ENCODE measurements at regions not wholly inside any gene's neighbourhood (a gene's known extent, or its start where the extent isn't known, plus 50 kb on each side); places are given as distances from the start of the nearest gene placed in this dataset.

- no peak for DNase-seq (ENCODE audit: low spot score in 2 of 2, unreplicated experiment in 2 of 2)
- Mint-ChIP-seq H3K27me3 (ENCODE audit: low read depth) (no peaks in the 10 kb centered on the region), H3K27ac (no peak overlapping the region), H3K4me1 (no peaks in the 10 kb centered on the region), H3K9me3 (peaks cover 64% of the 10 kb centered on the region), H3K4me3 (no peak overlapping the region), H3K36me3 (peaks cover 6% of the 10 kb centered on the region)
- no peak for TF ChIP-seq CTCF (IDR thresholded peaks at IDR 0.05; ENCODE audit: unreplicated experiment)
These were observed 974.2 kb upstream of the ZNF722 start for GRCh38 chr7:63024446-63024845.

- Mint-ChIP-seq H3K27me3 (ENCODE audit: low read depth) (no peaks in the 10 kb centered on the region), H3K4me3 (no peak overlapping the region), H3K4me1 (no peaks in the 10 kb centered on the region), H3K36me3 (peaks cover 10% of the 10 kb centered on the region), H3K9me3 (peaks cover 75% of the 10 kb centered on the region), H3K27ac (no peak overlapping the region)
- DNase-seq (ENCODE audit: low spot score in 2 of 2, unreplicated experiment in 2 of 2), result no peak
- no peak for TF ChIP-seq CTCF (IDR thresholded peaks at IDR 0.05; ENCODE audit: unreplicated experiment)
These were observed 972.8 kb upstream of the ZNF722 start for GRCh38 chr7:63025815-63026214.

GRCh38 chr7:63027075-63027474, 971.6 kb upstream of the ZNF722 start:
- Mint-ChIP-seq H3K4me3 (no peak overlapping the region), H3K27ac (no peak overlapping the region), H3K36me3 (peaks cover 10% of the 10 kb centered on the region), H3K27me3 (ENCODE audit: low read depth) (no peaks in the 10 kb centered on the region), H3K4me1 (no peaks in the 10 kb centered on the region), H3K9me3 (peaks cover 82% of the 10 kb centered on the region)
- no peak for DNase-seq (ENCODE audit: low spot score in 2 of 2, unreplicated experiment in 2 of 2)
- no peak for TF ChIP-seq CTCF (IDR thresholded peaks at IDR 0.05; ENCODE audit: unreplicated experiment)

- no peak overlapping the region for H3K27ac Mint-ChIP-seq
- H3K27me3 Mint-ChIP-seq (ENCODE audit: low read depth), result no peaks in the 10 kb centered on the region
- H3K36me3 Mint-ChIP-seq, result peaks cover 5% of the 10 kb centered on the region
- H3K4me1 Mint-ChIP-seq, result no peaks in the 10 kb centered on the region
- DNase-seq (ENCODE audit: low spot score in 2 of 2, unreplicated experiment in 2 of 2), result no peak
- peaks cover 86% of the 10 kb centered on the region for H3K9me3 Mint-ChIP-seq
- H3K4me3 Mint-ChIP-seq, result no peak overlapping the region
- TF ChIP-seq CTCF (IDR thresholded peaks at IDR 0.05; ENCODE audit: unreplicated experiment), result no peak
These were observed 970.1 kb upstream of the ZNF722 start for GRCh38 chr7:63028376-63029206.

- Mint-ChIP-seq H3K27ac (no peak overlapping the region), H3K4me1 (no peaks in the 10 kb centered on the region), H3K27me3 (ENCODE audit: low read depth) (no peaks in the 10 kb centered on the region), H3K36me3 (peaks cover 5% of the 10 kb centered on the region), H3K9me3 (peaks cover 87% of the 10 kb centered on the region), H3K4me3 (no peak overlapping the region)
- peak in 1 of 2 experiments; percentile 33 for DNase-seq (ENCODE audit: low spot score in 2 of 2, unreplicated experiment in 2 of 2)
- no peak for TF ChIP-seq CTCF (IDR thresholded peaks at IDR 0.05; ENCODE audit: unreplicated experiment)
These were observed 969.5 kb upstream of the ZNF722 start for GRCh38 chr7:63029207-63029522.

Data from mesothelial cell of epicardium (in vitro differentiated cells).